Upper lobe of left lung (tissue), 6 donors: ENCODE measurements at regions not wholly inside any gene's neighbourhood (a gene's known extent, or its start where the extent isn't known, plus 50 kb on each side); places are given as distances from the start of the nearest gene placed in this dataset.

Experiments
- ATAC-seq, 2 donors: fragments of 200-7000 bp; cut with Tn5 transposase; one replicate each; pipeline ENCODE4 v1.9.1; 2022; ENCODE audit warnings: mild to moderate bottlenecking in 2 of 2, moderate library complexity in 2 of 2; ENCODE audit not compliant: low FRiP score in 2 of 2
- DNase-seq, 2 donors: peaks; one replicate each; pipeline ENCODE4 v3.0.0-alpha.2; 2019 to 2020
- H3K27ac ChIP-seq, 4 donors: fragments of 200-600 bp; sonication (generic); one replicate each; pipeline ENCODE4 v1.5.1; 2016 to 2019
- H3K27me3 ChIP-seq, 4 donors: fragments of 200-600 bp; sonication (generic); one replicate each; pipeline ENCODE4 v1.5.1; 2017 to 2019
- H3K36me3 ChIP-seq, 4 donors: fragments of 200-600 bp; sonication (generic); one replicate each; pipeline ENCODE4 v1.5.1; 2016 to 2019
- H3K4me1 ChIP-seq, 4 donors: fragments of 200-600 bp; sonication (generic); one replicate each; pipeline ENCODE4 v1.5.1; 2018 to 2019
- H3K4me3 ChIP-seq, 4 donors: fragments of 200-600 bp; sonication (generic); one replicate each; pipeline ENCODE4 v1.5.1; 2017 to 2019; ENCODE audit warnings: mild to moderate bottlenecking in 2 of 4, moderate library complexity in 1 of 4
- H3K9me3 ChIP-seq, 4 donors: fragments of 200-600 bp; sonication (generic); one replicate each; pipeline ENCODE4 v1.5.1; 2018 to 2019
- EP300 ChIP-seq, 4 donors: sonication (generic); formaldehyde crosslinking; IDR thresholded peaks; one replicate each; pipeline ENCODE4 v1.5.1; 2017; ENCODE audit warnings: antibody characterized with exemption in 4 of 4, control low read depth in 2 of 4
- POLR2A ChIP-seq, 4 donors: fragments of 450-650 bp; IDR thresholded peaks; one replicate each; pipeline ENCODE4 v1.5.1; 2016 to 2017; ENCODE audit warnings: antibody characterized with exemption in 4 of 4, mild to moderate bottlenecking in 2 of 4
- POLR2AphosphoS5 ChIP-seq, 2 donors: sonication (generic); formaldehyde crosslinking; IDR thresholded peaks; one replicate each; pipeline ENCODE4 v1.5.1; 2017; ENCODE audit warnings: antibody characterized with exemption in 2 of 2
- WGBS, 2 donors: methylation state at CpG; one replicate each; pipeline ENCODE4 v1.1.5; 2017 to 2018; 5-methylcytosine and 5-hydroxymethylcytosine counted together
- TF ChIP-seq, protein P1 (sequence below), 6 experiments: fragments of 450-650 bp in 4 of 6; fragments of 200-600 bp in 2 of 6; sonication (generic) in 2 of 6; IDR thresholded peaks; one replicate each; pipeline ENCODE4 v1.5.1; 2016 to 2019; ENCODE audit warnings: antibody characterized with exemption in 6 of 6
- donor health status: DM: no; HTN: no; CAD: no; lungs with moderate emphysema.
- donor health status: DM: no; HTN: yes; CAD: no; lungs with severe emphysema.

DNA sequence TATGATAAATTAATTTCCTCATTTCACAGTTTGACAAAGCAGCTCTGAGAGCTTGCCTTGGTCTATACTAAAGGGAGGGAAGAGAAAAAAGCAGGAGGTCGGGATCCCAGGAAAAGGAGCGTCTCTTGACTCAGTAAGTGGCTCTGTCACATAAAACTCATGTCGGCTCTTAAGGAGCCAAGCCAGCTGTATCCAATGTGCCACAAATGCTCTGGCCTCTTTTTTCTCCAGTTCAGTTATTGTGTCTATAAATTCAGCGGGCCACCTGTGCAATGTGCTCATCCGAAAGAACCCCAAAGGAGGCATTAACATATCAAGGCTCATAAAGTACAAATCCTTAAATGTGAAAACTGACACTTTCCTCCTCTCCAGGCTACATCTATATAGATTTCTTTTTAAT is 337.7 kb upstream of the FAM241A start:
- TF ChIP-seq POLR2AphosphoS5 (IDR thresholded peaks at IDR 0.05) (no peak), POLR2A (IDR thresholded peaks at IDR 0.05) (no peak), EP300 (IDR thresholded peaks at IDR 0.05) (no peak)
- TF ChIP-seq, protein P1, sequence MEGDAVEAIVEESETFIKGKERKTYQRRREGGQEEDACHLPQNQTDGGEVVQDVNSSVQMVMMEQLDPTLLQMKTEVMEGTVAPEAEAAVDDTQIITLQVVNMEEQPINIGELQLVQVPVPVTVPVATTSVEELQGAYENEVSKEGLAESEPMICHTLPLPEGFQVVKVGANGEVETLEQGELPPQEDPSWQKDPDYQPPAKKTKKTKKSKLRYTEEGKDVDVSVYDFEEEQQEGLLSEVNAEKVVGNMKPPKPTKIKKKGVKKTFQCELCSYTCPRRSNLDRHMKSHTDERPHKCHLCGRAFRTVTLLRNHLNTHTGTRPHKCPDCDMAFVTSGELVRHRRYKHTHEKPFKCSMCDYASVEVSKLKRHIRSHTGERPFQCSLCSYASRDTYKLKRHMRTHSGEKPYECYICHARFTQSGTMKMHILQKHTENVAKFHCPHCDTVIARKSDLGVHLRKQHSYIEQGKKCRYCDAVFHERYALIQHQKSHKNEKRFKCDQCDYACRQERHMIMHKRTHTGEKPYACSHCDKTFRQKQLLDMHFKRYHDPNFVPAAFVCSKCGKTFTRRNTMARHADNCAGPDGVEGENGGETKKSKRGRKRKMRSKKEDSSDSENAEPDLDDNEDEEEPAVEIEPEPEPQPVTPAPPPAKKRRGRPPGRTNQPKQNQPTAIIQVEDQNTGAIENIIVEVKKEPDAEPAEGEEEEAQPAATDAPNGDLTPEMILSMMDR (IDR thresholded peaks at IDR 0.05) = no peak
- no peak overlapping the region for H3K4me3 ChIP-seq
- no peak for DNase-seq
- no peaks in the 10 kb centered on the region for H3K36me3 ChIP-seq
- H3K9me3 ChIP-seq = no peaks in the 10 kb centered on the region
- H3K4me1 ChIP-seq = no peaks in the 10 kb centered on the region
- H3K27me3 ChIP-seq = no peaks in the 10 kb centered on the region
- no peak overlapping the region for H3K27ac ChIP-seq
- no peak for ATAC-seq
- WGBS, 2 donors = 74 to 78% methylated on average over 5 of the region's 5 CpGs

DNA sequence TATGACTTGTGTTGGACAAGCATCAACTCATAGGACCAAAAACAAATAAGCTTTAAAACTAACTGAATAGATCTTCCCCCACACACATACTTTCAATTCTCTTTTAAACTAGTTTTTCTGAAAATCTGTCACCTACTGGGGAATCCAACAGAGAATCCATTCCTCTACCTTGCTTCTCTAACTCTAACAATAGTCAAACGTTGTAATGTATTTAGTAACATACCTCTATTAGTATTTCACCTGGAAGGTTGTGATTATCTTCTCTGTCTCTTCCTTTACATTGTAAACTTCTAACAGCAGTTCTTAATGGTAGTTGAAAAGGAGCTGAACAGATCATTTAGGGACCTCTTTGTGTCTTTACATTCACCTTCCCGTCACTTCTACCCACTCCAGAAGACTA is 337.1 kb upstream of the FAM241A start:
- Histone ChIP-seq H3K4me1 (no peaks in the 10 kb centered on the region), H3K9me3 (no peaks in the 10 kb centered on the region), H3K27me3 (no peaks in the 10 kb centered on the region), H3K27ac (no peak overlapping the region), H3K4me3 (no peak overlapping the region), H3K36me3 (no peaks in the 10 kb centered on the region)
- ATAC-seq (no peak), DNase-seq (no peak)
- TF ChIP-seq POLR2A (IDR thresholded peaks at IDR 0.05) = no peak
- TF ChIP-seq, protein P1 (IDR thresholded peaks at IDR 0.05) = no peak
- TF ChIP-seq POLR2AphosphoS5 (IDR thresholded peaks at IDR 0.05) = no peak
- no peak for TF ChIP-seq EP300 (IDR thresholded peaks at IDR 0.05)
- 36 to 49% methylated on average over 2 of the region's 2 CpGs for WGBS, 2 donors

DNA sequence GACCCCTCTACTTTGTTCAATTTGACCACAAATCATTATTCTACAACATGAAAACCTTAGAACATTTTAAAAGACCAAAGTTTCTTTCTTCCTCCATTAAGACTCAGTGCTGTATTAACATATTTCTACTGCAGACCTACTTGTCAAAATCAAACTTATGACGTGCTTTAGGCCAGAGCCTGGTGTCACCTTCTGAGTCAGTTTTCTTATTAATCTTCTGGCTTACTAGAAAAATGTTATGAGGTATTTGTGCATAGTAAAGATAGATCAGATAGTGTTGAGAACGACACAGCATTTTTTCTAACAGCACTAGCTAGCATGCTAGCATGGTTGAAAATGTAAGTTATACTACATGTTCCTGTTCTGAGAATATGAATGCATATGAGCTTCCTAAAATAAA is 333.6 kb upstream of the FAM241A start:
- ATAC-seq (no peak), DNase-seq (no peak)
- 65 to 69% methylated on average over 2 of the region's 2 CpGs for WGBS, 2 donors
- TF ChIP-seq, protein P1 (IDR thresholded peaks at IDR 0.05) = no peak
- TF ChIP-seq POLR2AphosphoS5 (IDR thresholded peaks at IDR 0.05) = no peak
- TF ChIP-seq EP300 (IDR thresholded peaks at IDR 0.05) = no peak
- TF ChIP-seq POLR2A (IDR thresholded peaks at IDR 0.05) = no peak
- no peak overlapping the region for H3K4me3 ChIP-seq
- no peaks in the 10 kb centered on the region for H3K27me3 ChIP-seq
- H3K27ac ChIP-seq = no peak overlapping the region
- no peaks in the 10 kb centered on the region for H3K4me1 ChIP-seq
- H3K9me3 ChIP-seq = no peaks in the 10 kb centered on the region
- no peaks in the 10 kb centered on the region for H3K36me3 ChIP-seq

DNA sequence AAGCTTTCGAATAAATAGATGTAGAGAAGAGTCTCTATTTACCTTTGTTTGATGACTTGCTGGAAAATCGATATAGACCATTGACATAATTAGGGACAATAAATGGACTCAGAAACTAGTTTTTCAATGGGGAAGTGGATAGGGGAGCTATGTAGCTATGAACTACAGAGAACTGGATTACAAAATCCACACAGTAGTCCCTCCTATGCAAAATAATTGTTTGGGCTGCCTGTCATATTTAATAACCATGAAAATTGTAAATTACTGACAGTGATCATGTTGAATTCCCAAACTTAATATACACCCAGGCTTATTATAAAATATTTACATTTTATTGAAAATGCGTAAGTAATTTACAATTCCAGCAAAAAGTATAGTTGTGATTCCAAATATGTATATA is 333.1 kb upstream of the FAM241A start:
- H3K4me3 ChIP-seq = no peak overlapping the region
- no peaks in the 10 kb centered on the region for H3K9me3 ChIP-seq
- H3K36me3 ChIP-seq = no peaks in the 10 kb centered on the region
- H3K4me1 ChIP-seq = no peaks in the 10 kb centered on the region
- no peak for TF ChIP-seq POLR2AphosphoS5 (IDR thresholded peaks at IDR 0.05)
- no peak for TF ChIP-seq POLR2A (IDR thresholded peaks at IDR 0.05)
- TF ChIP-seq, protein P1 (IDR thresholded peaks at IDR 0.05) = no peak
- no peak for TF ChIP-seq EP300 (IDR thresholded peaks at IDR 0.05)
- no peaks in the 10 kb centered on the region for H3K27me3 ChIP-seq
- 80 to 85% methylated on average over 3 of the region's 3 CpGs for WGBS, 2 donors
- no peak for DNase-seq
- ATAC-seq = no peak
- no peak overlapping the region for H3K27ac ChIP-seq

DNA sequence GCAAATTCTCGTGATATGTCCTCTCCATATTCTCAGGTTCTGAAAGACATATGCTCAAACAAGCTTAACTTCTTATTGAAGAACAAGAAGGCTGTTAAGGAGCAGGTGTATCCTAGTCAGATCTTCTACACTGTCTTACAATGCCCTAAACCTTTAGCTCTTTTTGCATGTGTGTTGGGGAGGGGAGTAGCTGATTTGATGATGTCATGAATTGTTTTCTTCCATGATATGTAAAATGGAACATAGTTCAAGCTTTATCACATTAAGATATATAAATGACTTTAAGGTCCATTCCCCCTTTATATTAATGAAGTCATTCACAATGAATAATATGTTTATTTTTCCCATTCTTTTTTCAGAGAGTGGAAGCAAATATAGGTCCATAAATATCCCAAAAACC is 332.5 kb upstream of the FAM241A start:
- H3K36me3 ChIP-seq = no peaks in the 10 kb centered on the region
- TF ChIP-seq POLR2AphosphoS5 (IDR thresholded peaks at IDR 0.05) = no peak
- TF ChIP-seq, protein P1 (IDR thresholded peaks at IDR 0.05) = no peak
- no peak for TF ChIP-seq EP300 (IDR thresholded peaks at IDR 0.05)
- TF ChIP-seq POLR2A (IDR thresholded peaks at IDR 0.05) = no peak
- no peak overlapping the region for H3K27ac ChIP-seq
- H3K4me3 ChIP-seq = no peak overlapping the region
- H3K4me1 ChIP-seq = no peaks in the 10 kb centered on the region
- DNase-seq = no peak
- WGBS, 2 donors = 74 to 77% methylated on average over 1 of the region's 1 CpG
- H3K27me3 ChIP-seq = no peaks in the 10 kb centered on the region
- H3K9me3 ChIP-seq = no peaks in the 10 kb centered on the region
- no peak for ATAC-seq
